ENCODE measurements at regions not wholly inside any gene's neighbourhood (a gene's known extent, or its start where the extent isn't known, plus 50 kb on each side); places are given as distances from the start of the nearest gene placed in this dataset.
"Not testable (repeated sequence)": the region's sequence is repeated elsewhere in the genome, so short reads cannot be mapped to it uniquely, and the experiment has no call there.

DNA sequence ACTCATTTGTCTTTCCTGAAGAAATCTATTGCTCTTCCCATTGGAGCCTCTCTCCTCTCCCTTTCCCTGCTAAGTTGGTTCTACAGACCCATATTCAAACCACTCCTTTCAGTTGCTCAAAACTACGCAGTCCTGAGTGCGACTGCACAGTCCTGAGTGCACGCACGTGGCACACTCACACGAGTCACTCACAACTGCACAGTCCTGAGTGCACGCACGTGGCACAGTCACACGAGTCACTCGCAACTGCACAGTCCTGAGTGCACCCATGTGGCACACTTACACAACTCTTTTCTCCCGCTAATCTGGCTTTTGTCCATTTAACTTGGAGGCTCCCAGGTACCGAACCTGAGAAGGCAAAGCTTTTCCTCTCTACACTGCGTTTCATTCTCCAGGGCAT lies 159.7 kb downstream of the RNASET2 start:
- TF ChIP-seq POLR2AphosphoS5 (IDR thresholded peaks at IDR 0.05), result no peak
- no peak for TF ChIP-seq POLR2A (IDR thresholded peaks at IDR 0.05)
- TF ChIP-seq, protein P1, sequence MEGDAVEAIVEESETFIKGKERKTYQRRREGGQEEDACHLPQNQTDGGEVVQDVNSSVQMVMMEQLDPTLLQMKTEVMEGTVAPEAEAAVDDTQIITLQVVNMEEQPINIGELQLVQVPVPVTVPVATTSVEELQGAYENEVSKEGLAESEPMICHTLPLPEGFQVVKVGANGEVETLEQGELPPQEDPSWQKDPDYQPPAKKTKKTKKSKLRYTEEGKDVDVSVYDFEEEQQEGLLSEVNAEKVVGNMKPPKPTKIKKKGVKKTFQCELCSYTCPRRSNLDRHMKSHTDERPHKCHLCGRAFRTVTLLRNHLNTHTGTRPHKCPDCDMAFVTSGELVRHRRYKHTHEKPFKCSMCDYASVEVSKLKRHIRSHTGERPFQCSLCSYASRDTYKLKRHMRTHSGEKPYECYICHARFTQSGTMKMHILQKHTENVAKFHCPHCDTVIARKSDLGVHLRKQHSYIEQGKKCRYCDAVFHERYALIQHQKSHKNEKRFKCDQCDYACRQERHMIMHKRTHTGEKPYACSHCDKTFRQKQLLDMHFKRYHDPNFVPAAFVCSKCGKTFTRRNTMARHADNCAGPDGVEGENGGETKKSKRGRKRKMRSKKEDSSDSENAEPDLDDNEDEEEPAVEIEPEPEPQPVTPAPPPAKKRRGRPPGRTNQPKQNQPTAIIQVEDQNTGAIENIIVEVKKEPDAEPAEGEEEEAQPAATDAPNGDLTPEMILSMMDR (IDR thresholded peaks at IDR 0.05 in 8 of 11, conservative IDR thresholded peaks at IDR 0.05 in 3 of 11), result no peak
- Histone ChIP-seq H3K36me3 (no peaks in the 10 kb centered on the region), H3K9me3 (no peaks in the 10 kb centered on the region), H3K4me3 (no peak overlapping the region), H3K27ac (no peak overlapping the region), H3K27me3 (replicated peaks in 1 of 7) (no peaks in the 10 kb centered on the region), H3K4me1 (no peaks in the 10 kb centered on the region)
- no peak for DNase-seq
- intact Hi-C loops (cut with DNase I; ENCODE audit: low total_unique reads), result no loop called here
- 87 to 93% (median 93%) methylated on average over 12 of the region's 12 CpGs for WGBS, 5 donors

DNA sequence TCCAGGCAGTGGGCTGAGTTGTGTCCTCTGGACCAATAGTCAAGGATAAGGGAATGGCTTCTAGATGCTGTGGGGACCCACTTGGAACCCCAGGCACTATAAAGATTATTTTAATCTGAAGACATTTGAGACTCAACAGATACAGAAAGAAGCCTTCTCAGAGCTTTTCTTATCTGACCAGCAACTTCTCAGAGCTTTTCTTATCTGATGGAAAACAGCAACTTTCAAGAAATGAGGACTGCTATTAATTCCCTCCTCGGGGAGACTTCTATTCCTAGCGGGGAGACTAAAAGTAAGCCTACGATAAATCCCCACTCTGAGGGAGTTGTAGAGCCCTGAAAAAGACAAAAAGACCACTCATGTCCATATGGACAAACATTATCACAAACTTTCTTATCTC lies 160.5 kb downstream of the RNASET2 start:
- Histone ChIP-seq H3K4me1 (no peaks in the 10 kb centered on the region), H3K9me3 (no peaks in the 10 kb centered on the region), H3K27me3 (replicated peaks in 1 of 7) (no peaks in the 10 kb centered on the region), H3K4me3 (no peak overlapping the region), H3K36me3 (no peaks in the 10 kb centered on the region), H3K27ac (no peak overlapping the region)
- 60 to 87% (median 77%) methylated on average over 3 of the region's 3 CpGs for WGBS, 5 donors
- DNase-seq, result no peak
- intact Hi-C loops (cut with DNase I; ENCODE audit: low total_unique reads), result no loop called here
- TF ChIP-seq POLR2AphosphoS5 (IDR thresholded peaks at IDR 0.05), result no peak
- TF ChIP-seq, protein P1 (IDR thresholded peaks at IDR 0.05 in 8 of 11, conservative IDR thresholded peaks at IDR 0.05 in 3 of 11), result no peak
- no peak for TF ChIP-seq POLR2A (IDR thresholded peaks at IDR 0.05)

GRCh38 chr6:166790808-166791207 lies 163.8 kb upstream of the RPS6KA2 start:
- H3K27me3 ChIP-seq (replicated peaks in 1 of 7); H3K4me3 ChIP-seq; H3K36me3 ChIP-seq; intact Hi-C loops (cut with DNase I; ENCODE audit: low total_unique reads); H3K4me1 ChIP-seq; H3K27ac ChIP-seq; DNase-seq; H3K9me3 ChIP-seq: not testable (repeated sequence)
- WGBS, 5 donors, result 85 to 90% (median 87%) methylated on average over 1 to 3 of the region's 3 CpGs

- intact Hi-C loops (cut with DNase I; ENCODE audit: low total_unique reads), result loop anchor here (10.0 kb wide), 1 partner anchor 196 kb away; no protein-coding TSS in a partner anchor
- not testable (repeated sequence) for DNase-seq; H3K27me3 ChIP-seq (replicated peaks in 1 of 7); H3K27ac ChIP-seq; H3K36me3 ChIP-seq; H3K4me1 ChIP-seq; H3K4me3 ChIP-seq; H3K9me3 ChIP-seq
- 89 to 94% (median 92%) methylated on average over 20 to 22 of the region's 22 CpGs for WGBS, 5 donors
Observed at GRCh38 chr6:166788846-166789529, 161.9 kb upstream of the RPS6KA2 start.

GRCh38 chr6:166786704-166787293 lies 159.7 kb upstream of the RPS6KA2 start:
- Histone ChIP-seq H3K36me3 (no peaks in the 10 kb centered on the region), H3K27me3 (replicated peaks in 1 of 7) (no peaks in the 10 kb centered on the region), H3K27ac (no peak overlapping the region), H3K4me3 (no peak overlapping the region), H3K4me1 (no peaks in the 10 kb centered on the region), H3K9me3 (no peaks in the 10 kb centered on the region)
- DNase-seq, result no peak
- intact Hi-C loops (cut with DNase I; ENCODE audit: low total_unique reads), result loop anchor here (10.0 kb wide), 1 partner anchor 198 kb away; no protein-coding TSS in a partner anchor
- TF ChIP-seq, protein P1 (IDR thresholded peaks at IDR 0.05 in 8 of 11, conservative IDR thresholded peaks at IDR 0.05 in 3 of 11), result peak; percentile 12 to 78 (median 68)
- TF ChIP-seq POLR2A (IDR thresholded peaks at IDR 0.05), result no peak
- no peak for TF ChIP-seq POLR2AphosphoS5 (IDR thresholded peaks at IDR 0.05)
- WGBS, 5 donors, result 1 to 6% (median 3%) methylated on average over 3 of the region's 3 CpGs

Measured in spleen (tissue), 11 donors.